IMR-90 (cell line): ENCODE measurements at regions not wholly inside any gene's neighbourhood (a gene's known extent, or its start where the extent isn't known, plus 50 kb on each side); places are given as distances from the start of the nearest gene placed in this dataset.

Source experiments
- ATAC-seq: fragments of 200-7000 bp; cut with Tn5 transposase; 2 replicates; pipeline ENCODE4 v1.9.1; 2020; ENCODE audit warnings: low read depth, mild to moderate bottlenecking, moderate library complexity
- BruUV-seq: library from RNA; stranded (reverse); fragments of 400-500 nt; replicated peaks from 2 replicates; lab custom pipeline; 2021; lab: Mats Ljungman, UMichigan
- CTCF ChIA-PET: fragments of 300-600 bp; formaldehyde crosslinking; extraction: SDS; loops from one replicate; lab custom pipeline; 2021; ENCODE audit warnings: antibody characterized with exemption; lab: Yijun Ruan, JAX
- POLR2A ChIA-PET: fragments of 300-600 bp; sonication (Branson Sonifier 250); formaldehyde crosslinking; loops from one replicate; lab custom pipeline; 2022; ENCODE audit warnings: antibody characterized with exemption; ENCODE audit not compliant: unreplicated experiment; lab: Charles Lee
- DNase-seq: peaks from one replicate; pipeline ENCODE4 v3.0.0; 2013
- H2AFZ ChIP-seq: replicated peaks from 2 replicates; pipeline ENCODE3; 2013; ENCODE audit warnings: low read length, mild to moderate bottlenecking; ENCODE audit not compliant: poor library complexity
- H2AK5ac ChIP-seq: 2 replicates; pipeline ENCODE4 v1.6.1; 2013; ENCODE audit warnings: low read depth, low read length, inconsistent platforms
- H2AK9ac ChIP-seq: replicated peaks from 2 replicates; pipeline ENCODE3; 2013; ENCODE audit warnings: mild to moderate bottlenecking, low read depth, low read length, moderate library complexity; ENCODE audit not compliant: poor library complexity
- H2BK120ac ChIP-seq: 2 replicates; pipeline ENCODE4 v1.6.1; 2013; ENCODE audit warnings: low read depth, low read length, inconsistent platforms
- H2BK15ac ChIP-seq: 3 replicates; pipeline ENCODE4 v1.6.1; 2013; ENCODE audit warnings: low read depth, low read length, inconsistent platforms
- H2BK20ac ChIP-seq: 2 replicates; pipeline ENCODE4 v1.6.1; 2013; ENCODE audit warnings: low read depth, mild to moderate bottlenecking, inconsistent platforms, low read length, moderate library complexity
- H2BK5ac ChIP-seq: 2 replicates; pipeline ENCODE4 v1.6.1; 2013; ENCODE audit warnings: mild to moderate bottlenecking, low read depth, low read length, inconsistent platforms; ENCODE audit not compliant: poor library complexity, severe bottlenecking
- H3K14ac ChIP-seq: replicated peaks from 2 replicates; pipeline ENCODE4 v1.6.1; 2013; ENCODE audit warnings: low read depth, low read length, inconsistent platforms
- H3K18ac ChIP-seq: 2 replicates; pipeline ENCODE4 v1.6.1; 2013; ENCODE audit warnings: low read depth, low read length, control low read depth
- H3K23ac ChIP-seq: 2 replicates; pipeline ENCODE4 v1.6.1; 2013; ENCODE audit warnings: low read depth, low read length, inconsistent platforms
- H3K27ac ChIP-seq: 2 replicates; pipeline ENCODE4 v1.5.1; 2013; ENCODE audit warnings: mild to moderate bottlenecking, control low read depth, low read length; ENCODE audit not compliant: insufficient read depth
- H3K27me3 ChIP-seq: 2 replicates; pipeline ENCODE4 v1.6.1; 2013; ENCODE audit warnings: low read length; ENCODE audit not compliant: control insufficient read depth, insufficient read depth
- H3K36me3 ChIP-seq: 2 replicates; pipeline ENCODE4 v1.6.1; 2013; ENCODE audit warnings: low read length, mixed read lengths; ENCODE audit not compliant: control insufficient read depth, insufficient read depth
- H3K4ac ChIP-seq: 2 replicates; pipeline ENCODE4 v1.6.1; 2013; ENCODE audit warnings: low read depth, low read length, inconsistent platforms
- H3K4me1 ChIP-seq: 2 replicates; pipeline ENCODE4 v1.6.1; 2013; ENCODE audit warnings: low read length, mixed read lengths; ENCODE audit not compliant: control insufficient read depth, insufficient read depth
- H3K4me2 ChIP-seq: 2 replicates; pipeline ENCODE4 v1.6.1; 2013; ENCODE audit warnings: low read depth, mild to moderate bottlenecking, control low read depth, low read length, moderate library complexity
- H3K4me3 ChIP-seq: 2 replicates; pipeline ENCODE4 v1.5.1; 2013; ENCODE audit warnings: low read depth, mild to moderate bottlenecking, control low read depth, low read length, moderate library complexity; ENCODE audit not compliant: insufficient read depth
- H3K56ac ChIP-seq: 2 replicates; pipeline ENCODE4 v1.6.1; 2013; ENCODE audit warnings: low read length, inconsistent platforms; ENCODE audit not compliant: insufficient read depth; ENCODE audit errors: extremely low read depth
- H3K79me1 ChIP-seq, 2 experiments: 2 replicates each; pipeline ENCODE4 v1.6.1; 2013; ENCODE audit warnings: low read length in 2 of 2, inconsistent platforms in 1 of 2, low read depth in 1 of 2
- H3K9ac ChIP-seq: 2 replicates; pipeline ENCODE4 v1.6.1; 2013; ENCODE audit warnings: low read depth, low read length, control low read depth
- H3K9me1 ChIP-seq: 2 replicates; pipeline ENCODE4 v1.6.1; 2013; ENCODE audit warnings: low read length, inconsistent platforms; ENCODE audit not compliant: insufficient read depth
- H3K9me3 ChIP-seq: 2 replicates; pipeline ENCODE4 v1.6.1; 2013; ENCODE audit warnings: low read length; ENCODE audit not compliant: control insufficient read depth, insufficient read depth
- H4K20me1 ChIP-seq: 2 replicates; pipeline ENCODE4 v1.6.1; 2013; ENCODE audit warnings: low read length, inconsistent platforms; ENCODE audit not compliant: insufficient read depth
- H4K5ac ChIP-seq: 2 replicates; pipeline ENCODE4 v1.6.1; 2013; ENCODE audit warnings: mild to moderate bottlenecking, low read depth, low read length, control low read depth
- H4K8ac ChIP-seq, 2 experiments: 2 replicates each; pipeline ENCODE4 v1.6.1; 2013; ENCODE audit warnings: low read depth in 2 of 2, low read length in 2 of 2, control low read depth in 1 of 2, inconsistent platforms in 1 of 2
- H4K91ac ChIP-seq: 2 replicates; pipeline ENCODE4 v1.6.1; 2013; ENCODE audit warnings: low read depth, low read length, inconsistent platforms; ENCODE audit not compliant: insufficient read depth
- BHLHE40 ChIP-seq: fragments of 150-350 bp; IDR thresholded peaks from 2 replicates; pipeline ENCODE4 v1.6.1; 2016; ENCODE audit warnings: mild to moderate bottlenecking, low read depth, low read length
- MAZ ChIP-seq: IDR thresholded peaks from 2 replicates; pipeline ENCODE4 v1.6.1; 2012; ENCODE audit warnings: low read depth, mild to moderate bottlenecking, low read length, improper control_type of control experiment, moderate library complexity, borderline replicate concordance
- RAD21 ChIP-seq: IDR thresholded peaks from 2 replicates; pipeline ENCODE4 v1.6.1; 2012; ENCODE audit warnings: low read length, improper control_type of control experiment
- RCOR1 ChIP-seq: IDR thresholded peaks from 2 replicates; pipeline ENCODE4 v1.6.1; 2012; ENCODE audit warnings: mild to moderate bottlenecking, low read length, improper control_type of control experiment; ENCODE audit not compliant: insufficient replicate concordance
- WGBS, 2 experiments: methylation state at CpG; one replicate each; pipeline versions ENCODE4 v1.1.5 to v1.1.7; 2013; ENCODE audit warnings: missing lambda C conversion rate in 2 of 2; ENCODE audit not compliant: insufficient read length in 1 of 2; ENCODE audit errors: extremely low coverage in 2 of 2; 5-methylcytosine and 5-hydroxymethylcytosine counted together
- dilution Hi-C: fragments of 300-500 bp; cut with HindIII; formaldehyde crosslinking; loops from one replicate; pipeline ENCODE4 v1.14.3; 2018; ENCODE audit warnings: low sequenced_read_pairs; ENCODE audit not compliant: unreplicated experiment
- in situ Hi-C: fragments of 300-500 bp; cut with MboI; formaldehyde crosslinking; loops from 3 replicates; pipeline ENCODE4 v1.14.3; 2019; ENCODE audit warnings: low sequenced_read_pairs, inconsistent platforms, mixed read lengths
- intact Hi-C: fragments of 100-400 bp; cut with micrococcal nuclease; formaldehyde crosslinking; loops from 2 replicates; pipeline ENCODE4 v1.10.0; 2022
- TF ChIP-seq, protein P1 (sequence below): fragments of 150-350 bp; IDR thresholded peaks from 2 replicates; pipeline ENCODE4 v1.6.1; 2017; ENCODE audit warnings: mild to moderate bottlenecking, antibody characterized with exemption, low read length, low read depth

- Histone ChIP-seq H3K4me1 (no peaks in the 10 kb centered on the region), H4K20me1 (no peaks in the 10 kb centered on the region), H2AK5ac (no peak overlapping the region), H3K4ac (no peak overlapping the region), H3K79me1 (no peaks in the 10 kb centered on the region), H3K9ac (no peak overlapping the region), H2AFZ (no peak overlapping the region), H3K27ac (no peak overlapping the region), H4K91ac (no peak overlapping the region), H2BK15ac (no peak overlapping the region), H3K4me3 (no peak overlapping the region), H2BK5ac (no peak overlapping the region), H2BK120ac (no peak overlapping the region), H3K56ac (no peak overlapping the region), H3K18ac (no peak overlapping the region), H2AK9ac (no peak overlapping the region), H3K14ac (no peak overlapping the region), H3K9me3 (peaks cover 10% of the 10 kb centered on the region; the same call in 1 of the 2 replicates), H3K9me1 (no peaks in the 10 kb centered on the region), H4K5ac (no peak overlapping the region), H3K23ac (no peak overlapping the region), H2BK20ac (no peak overlapping the region), H4K8ac (no peak overlapping the region), H3K4me2 (no peak overlapping the region), H3K36me3 (no peaks in the 10 kb centered on the region), H3K27me3 (no peaks in the 10 kb centered on the region)
- ChIA-PET CTCF (no interaction called here), POLR2A (no interaction called here)
- dilution Hi-C loops: no loop called here
- no TSS peak for BruUV-seq
- no peak for ATAC-seq
- TF ChIP-seq RAD21: no peak
- TF ChIP-seq, protein P1, sequence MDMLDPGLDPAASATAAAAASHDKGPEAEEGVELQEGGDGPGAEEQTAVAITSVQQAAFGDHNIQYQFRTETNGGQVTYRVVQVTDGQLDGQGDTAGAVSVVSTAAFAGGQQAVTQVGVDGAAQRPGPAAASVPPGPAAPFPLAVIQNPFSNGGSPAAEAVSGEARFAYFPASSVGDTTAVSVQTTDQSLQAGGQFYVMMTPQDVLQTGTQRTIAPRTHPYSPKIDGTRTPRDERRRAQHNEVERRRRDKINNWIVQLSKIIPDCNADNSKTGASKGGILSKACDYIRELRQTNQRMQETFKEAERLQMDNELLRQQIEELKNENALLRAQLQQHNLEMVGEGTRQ: no peak
- no peak for TF ChIP-seq BHLHE40
- no peak for TF ChIP-seq MAZ
- no peak for TF ChIP-seq RCOR1
- intact Hi-C loops: no loop called here
- no peak for DNase-seq
- whole genome bisulfite sequencing, 2 experiments: 50% methylated on average over 2 of the region's 3 CpGs; no CpG with 5 or more reads in 1 of the 2 experiments
- in situ Hi-C loops: no loop called here
Measured at GRCh38 chr20:20931632-20932031, 174.5 kb downstream of the LINC00237 start.
